NAMALWA (cell line): ENCODE measurements at regions not wholly inside any gene's neighbourhood (a gene's known extent, or its start where the extent isn't known, plus 50 kb on each side); places are given as distances from the start of the nearest gene placed in this dataset.

Experiments used
- DNase-seq: peaks from one replicate; pipeline ENCODE4 v3.0.0-alpha.2; 2015; ENCODE audit warnings: low spot score

DNA sequence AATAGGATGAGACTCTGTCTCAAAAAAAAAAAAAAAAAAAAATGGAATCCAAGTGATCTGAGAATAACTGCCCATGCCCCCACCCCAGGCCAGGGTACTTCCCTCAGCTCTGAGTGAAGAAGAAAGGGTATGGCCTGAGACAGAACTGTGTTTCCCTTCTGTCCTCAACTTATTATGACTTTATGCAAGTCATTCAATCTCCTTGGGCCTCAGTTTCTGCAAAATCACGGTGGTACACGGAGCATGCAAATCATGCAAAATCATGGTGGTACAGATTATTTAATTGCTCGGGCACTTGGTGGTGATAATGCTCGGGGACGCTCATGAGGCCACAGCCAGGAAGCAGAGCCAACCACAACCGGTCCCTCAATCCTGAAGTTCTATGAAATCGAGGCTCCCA is 56.5 kb upstream of the TBX3 start:
- DNase-seq: no peak

DNA sequence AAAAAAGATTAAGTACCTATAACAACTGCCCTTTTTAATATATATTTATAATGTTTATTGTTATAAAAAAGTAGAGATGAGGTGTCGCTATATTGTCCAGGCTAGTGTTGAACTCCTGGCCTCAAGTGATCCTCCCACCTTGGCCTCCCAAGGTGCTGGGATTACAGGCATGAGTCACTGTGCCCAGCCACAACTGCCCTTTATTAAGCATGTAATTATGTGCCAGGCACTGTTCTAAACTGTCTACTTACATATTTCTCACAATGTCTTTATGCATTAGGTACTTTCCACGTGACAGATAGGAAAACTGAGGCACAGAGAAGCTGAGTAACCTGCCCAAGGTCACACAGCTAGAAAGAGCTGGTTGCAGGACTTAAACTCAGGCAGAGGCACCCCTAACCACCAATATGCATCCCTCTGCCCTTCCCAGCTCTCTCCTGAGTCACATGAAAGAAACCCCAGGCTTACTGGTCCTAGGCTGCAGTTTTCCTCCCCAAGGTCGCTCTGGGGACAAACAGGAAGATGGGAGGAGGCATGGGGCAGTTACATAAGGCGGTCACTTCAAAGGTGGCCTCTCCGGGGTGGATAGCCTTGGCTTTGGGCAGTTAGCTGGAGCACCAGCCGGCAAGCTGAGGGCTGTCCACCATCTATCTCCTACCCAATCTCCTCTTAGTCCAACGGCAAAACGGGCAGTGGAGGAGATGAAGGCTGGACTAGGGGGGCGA is 54.6 kb upstream of the TBX3 start:
- no peak for DNase-seq

DNA sequence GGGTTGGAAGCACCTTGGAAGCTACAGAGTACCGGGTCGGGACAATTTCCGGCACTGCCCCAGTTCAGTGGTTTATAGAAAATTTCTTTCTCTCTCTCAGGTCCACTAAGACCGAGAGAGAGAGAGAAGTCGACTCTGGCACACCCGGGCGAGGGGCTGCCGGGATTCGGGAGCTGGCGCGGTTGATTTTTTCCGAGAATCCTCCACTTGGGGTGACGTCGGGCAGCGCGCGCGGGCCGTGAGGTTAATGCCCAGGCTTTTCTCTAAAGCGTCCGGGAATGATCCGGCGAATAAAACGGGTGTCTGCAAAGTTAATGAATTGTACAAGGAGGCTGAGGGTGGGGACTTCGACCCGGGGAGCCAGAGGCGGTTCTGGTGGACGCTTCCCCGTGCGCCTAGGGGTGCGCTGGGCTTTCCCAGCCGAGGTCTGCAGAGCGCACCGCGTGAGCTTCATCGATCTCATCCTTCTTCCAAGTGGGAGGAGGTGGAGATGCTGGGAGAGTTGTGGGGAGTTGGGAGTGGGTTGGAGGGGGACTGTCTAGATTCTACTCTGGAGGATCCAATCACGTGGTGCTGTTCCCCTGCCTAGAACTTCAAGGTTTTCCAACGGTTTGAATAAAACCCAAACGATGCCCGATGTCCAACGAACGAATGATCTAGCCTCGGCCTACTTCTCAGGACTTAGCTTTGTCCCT is 51.9 kb upstream of the TBX3 start:
- no peak for DNase-seq

DNA sequence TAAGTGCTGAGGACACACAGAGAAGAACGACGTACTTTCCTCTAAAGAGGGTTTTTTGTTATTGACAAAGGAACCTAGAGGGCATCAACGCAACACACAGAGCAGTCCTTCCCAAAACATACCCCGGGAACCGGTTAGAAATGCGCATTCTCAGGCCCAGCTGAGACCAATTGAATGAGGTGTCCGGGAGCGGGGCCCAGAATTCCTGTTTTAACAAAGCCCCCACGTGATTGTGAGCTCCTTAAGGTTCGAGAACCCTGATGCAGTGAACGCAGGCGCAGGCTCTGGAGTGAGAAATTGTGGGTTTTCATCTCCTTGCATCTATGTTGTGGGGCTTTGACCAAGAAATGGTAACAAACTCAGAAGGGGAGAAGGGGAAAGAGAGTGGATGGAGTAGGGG is 51.0 kb upstream of the TBX3 start:
- no peak for DNase-seq

DNA sequence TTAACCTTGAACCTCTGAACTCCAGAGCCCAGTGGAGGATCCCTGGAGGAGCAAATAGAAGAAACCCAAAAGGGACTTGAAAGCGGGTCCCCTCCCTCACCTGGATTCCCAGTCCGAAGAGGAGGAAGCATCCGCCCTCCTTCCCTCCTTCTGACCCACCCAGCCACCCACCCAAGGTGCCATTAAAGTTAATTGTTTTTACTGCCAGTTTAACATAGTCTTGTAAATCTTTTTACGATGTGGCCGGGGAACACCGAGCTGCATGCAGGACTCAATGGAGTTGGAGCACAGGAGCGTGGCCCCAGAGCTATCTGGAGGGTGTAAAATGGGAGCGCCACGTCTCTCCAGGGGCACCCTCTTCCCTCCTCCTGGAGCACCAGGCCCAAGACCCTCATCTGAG is 49.9 kb upstream of the TBX3 start:
- no peak for DNase-seq
